ENCODE measurements at regions not wholly inside any gene's neighbourhood (a gene's known extent, or its start where the extent isn't known, plus 50 kb on each side); places are given as distances from the start of the nearest gene placed in this dataset.
"Not testable (repeated sequence)": the region's sequence is repeated elsewhere in the genome, so short reads cannot be mapped to it uniquely, and the experiment has no call there.

DNA sequence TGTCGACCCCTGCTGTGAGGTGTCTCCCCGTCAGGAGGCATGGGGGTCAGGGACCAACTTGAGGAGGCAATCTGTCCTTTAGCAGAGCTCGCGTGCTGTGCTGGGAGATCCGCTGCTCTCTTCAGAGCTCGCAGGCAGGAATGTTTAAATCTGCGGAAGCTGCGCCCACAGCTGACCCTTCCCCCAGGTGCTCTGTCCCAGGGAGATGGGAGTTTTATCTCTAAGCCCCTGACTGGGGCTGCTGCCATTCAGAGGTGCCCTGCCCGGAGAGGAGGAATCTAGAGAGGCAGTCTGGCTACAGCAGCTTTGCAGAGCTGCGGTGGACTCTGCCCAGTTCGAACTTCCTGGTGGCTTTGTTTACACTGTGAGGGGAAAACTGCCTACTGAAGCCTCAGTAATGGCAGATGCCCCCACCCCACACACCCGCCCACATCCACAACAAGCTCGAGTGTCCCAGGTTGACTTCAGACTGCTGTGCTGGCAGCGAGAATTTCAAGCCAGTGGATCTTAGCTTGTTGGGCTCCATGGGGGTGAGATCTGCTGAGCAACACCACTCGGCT, 133.1 kb downstream of the CENPC start:
- H3K9me3 ChIP-seq (ENCODE audit: control insufficient read depth, insufficient read depth, low read length); H3K27ac ChIP-seq (ENCODE audit: low read depth, low read length); DNase-seq (ENCODE audit: low read depth, low spot score); H3K27me3 ChIP-seq (ENCODE audit: control insufficient read depth, insufficient read depth, low read length); POLR2A ChIA-PET; H3K4me3 ChIP-seq (ENCODE audit: low read depth, low read length): not testable (repeated sequence)
- CTCF ChIA-PET, result interaction anchor here (0.6 to 0.7 kb wide), 2 partner anchors 19 to 23 kb away, joined by 3 to 4 read pairs; no protein-coding TSS in a partner anchor

DNA sequence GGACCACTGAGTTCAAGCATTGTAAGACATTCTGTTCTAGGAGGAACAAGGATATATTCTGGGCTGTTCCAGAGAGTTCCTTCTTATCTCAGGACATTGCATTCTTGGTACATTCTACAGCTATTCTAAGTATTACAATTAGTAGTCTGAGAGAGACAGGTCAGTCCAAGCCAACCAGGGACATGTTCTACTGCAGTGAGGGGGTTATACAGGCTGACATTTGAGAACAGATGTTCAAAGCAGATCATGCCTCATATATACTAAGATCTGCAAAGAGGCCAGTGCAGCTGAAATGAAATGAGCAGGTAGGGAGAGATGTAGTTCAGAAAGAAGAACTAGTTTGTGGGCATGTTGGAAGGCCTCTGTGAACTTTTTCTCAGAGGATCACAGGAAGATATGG, 142.0 kb downstream of the CENPC start:
- Histone ChIP-seq H3K4me3 (ENCODE audit: low read depth, low read length) (no peak overlapping the region), H3K9me3 (ENCODE audit: control insufficient read depth, insufficient read depth, low read length) (no peaks in the 10 kb centered on the region), H3K27me3 (ENCODE audit: control insufficient read depth, insufficient read depth, low read length) (no peaks in the 10 kb centered on the region), H3K27ac (ENCODE audit: low read depth, low read length) (no peak overlapping the region)
- ChIA-PET CTCF (interaction anchor here (1.8 kb wide), 1 partner anchor 10 kb away, joined by 9 read pairs; no protein-coding TSS in a partner anchor), POLR2A (no interaction called here)
- no peak for DNase-seq (ENCODE audit: low read depth, low spot score)
- TF ChIP-seq, protein P1, sequence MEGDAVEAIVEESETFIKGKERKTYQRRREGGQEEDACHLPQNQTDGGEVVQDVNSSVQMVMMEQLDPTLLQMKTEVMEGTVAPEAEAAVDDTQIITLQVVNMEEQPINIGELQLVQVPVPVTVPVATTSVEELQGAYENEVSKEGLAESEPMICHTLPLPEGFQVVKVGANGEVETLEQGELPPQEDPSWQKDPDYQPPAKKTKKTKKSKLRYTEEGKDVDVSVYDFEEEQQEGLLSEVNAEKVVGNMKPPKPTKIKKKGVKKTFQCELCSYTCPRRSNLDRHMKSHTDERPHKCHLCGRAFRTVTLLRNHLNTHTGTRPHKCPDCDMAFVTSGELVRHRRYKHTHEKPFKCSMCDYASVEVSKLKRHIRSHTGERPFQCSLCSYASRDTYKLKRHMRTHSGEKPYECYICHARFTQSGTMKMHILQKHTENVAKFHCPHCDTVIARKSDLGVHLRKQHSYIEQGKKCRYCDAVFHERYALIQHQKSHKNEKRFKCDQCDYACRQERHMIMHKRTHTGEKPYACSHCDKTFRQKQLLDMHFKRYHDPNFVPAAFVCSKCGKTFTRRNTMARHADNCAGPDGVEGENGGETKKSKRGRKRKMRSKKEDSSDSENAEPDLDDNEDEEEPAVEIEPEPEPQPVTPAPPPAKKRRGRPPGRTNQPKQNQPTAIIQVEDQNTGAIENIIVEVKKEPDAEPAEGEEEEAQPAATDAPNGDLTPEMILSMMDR (IDR thresholded peaks at IDR 0.05; ENCODE audit: low read depth, low read length), result no peak

DNA sequence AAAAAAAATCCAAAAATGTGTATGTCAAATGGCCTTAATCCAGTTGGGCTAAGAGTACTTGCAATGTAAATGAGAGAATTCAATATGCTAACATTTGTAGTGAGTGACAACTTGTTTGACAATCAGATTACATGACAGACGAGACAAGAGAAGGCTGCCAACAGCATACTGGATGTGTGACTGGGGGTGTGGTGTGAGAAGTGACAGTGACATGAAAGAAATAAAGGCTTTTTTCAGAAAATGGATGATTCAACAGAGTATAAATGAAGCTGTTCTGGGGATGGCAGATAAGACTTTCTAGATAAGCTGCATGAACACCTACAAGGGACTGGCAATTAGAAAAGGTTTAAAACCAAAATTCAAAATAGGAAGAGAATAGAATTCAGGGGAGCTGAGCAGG, 143.4 kb downstream of the CENPC start:
- H3K9me3 ChIP-seq (ENCODE audit: control insufficient read depth, insufficient read depth, low read length), result no peaks in the 10 kb centered on the region
- TF ChIP-seq, protein P1 (IDR thresholded peaks at IDR 0.05; ENCODE audit: low read depth, low read length), result no peak
- no peak overlapping the region for H3K4me3 ChIP-seq (ENCODE audit: low read depth, low read length)
- no peaks in the 10 kb centered on the region for H3K27me3 ChIP-seq (ENCODE audit: control insufficient read depth, insufficient read depth, low read length)
- ChIA-PET CTCF (interaction anchor here (1.8 kb wide), 1 partner anchor 8 kb away, joined by 9 read pairs; no protein-coding TSS in a partner anchor), POLR2A (no interaction called here)
- H3K27ac ChIP-seq (ENCODE audit: low read depth, low read length), result no peak overlapping the region
- no peak for DNase-seq (ENCODE audit: low read depth, low spot score)

DNA sequence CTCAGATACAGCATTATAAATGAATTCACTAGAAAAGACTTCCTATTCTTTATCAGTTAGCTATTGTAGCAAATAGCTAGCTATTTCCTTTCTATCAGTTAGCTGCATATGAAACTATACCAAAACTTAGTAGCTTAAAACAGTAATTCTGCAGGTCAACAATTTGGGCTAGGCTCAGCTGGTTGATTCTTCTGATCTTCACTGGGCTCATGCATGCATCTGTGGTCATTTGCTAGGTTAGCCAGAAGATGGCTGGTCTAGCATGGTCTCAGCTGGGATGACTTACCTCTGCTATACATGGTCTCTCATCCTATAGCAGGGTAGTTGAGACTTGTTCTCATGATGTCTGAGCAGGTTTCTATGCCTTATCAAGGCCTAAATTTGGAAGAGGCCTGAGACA, 147.4 kb downstream of the CENPC start:
- H3K27me3 ChIP-seq (ENCODE audit: control insufficient read depth, insufficient read depth, low read length), result no peaks in the 10 kb centered on the region
- CTCF ChIA-PET, result no interaction called here
- no peak overlapping the region for H3K4me3 ChIP-seq (ENCODE audit: low read depth, low read length)
- POLR2A ChIA-PET, result no interaction called here
- DNase-seq (ENCODE audit: low read depth, low spot score), result no peak
- no peak overlapping the region for H3K27ac ChIP-seq (ENCODE audit: low read depth, low read length)
- TF ChIP-seq, protein P1 (IDR thresholded peaks at IDR 0.05; ENCODE audit: low read depth, low read length), result no peak
- H3K9me3 ChIP-seq (ENCODE audit: control insufficient read depth, insufficient read depth, low read length), result no peaks in the 10 kb centered on the region

DNA sequence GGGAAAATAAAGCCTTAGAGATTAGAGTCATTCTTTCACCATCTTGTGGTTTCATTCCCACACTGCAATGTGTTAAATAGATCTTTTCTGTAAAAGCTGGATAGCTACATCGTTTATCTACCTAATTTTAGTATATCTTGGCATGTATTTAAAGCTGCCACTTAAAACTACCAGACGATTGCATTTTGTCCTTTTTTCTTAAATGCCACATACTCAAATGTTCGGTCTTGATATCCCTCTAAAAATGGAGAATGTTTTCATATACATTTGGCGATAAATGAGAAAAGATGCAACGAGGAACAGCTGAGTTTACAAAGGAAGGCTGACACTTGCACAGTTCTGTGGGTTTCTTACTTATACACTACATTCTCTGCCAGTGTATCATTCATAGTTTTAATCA, 148.3 kb downstream of the CENPC start:
- Histone ChIP-seq H3K27me3 (ENCODE audit: control insufficient read depth, insufficient read depth, low read length) (no peaks in the 10 kb centered on the region), H3K9me3 (ENCODE audit: control insufficient read depth, insufficient read depth, low read length) (no peaks in the 10 kb centered on the region), H3K4me3 (ENCODE audit: low read depth, low read length) (no peak overlapping the region), H3K27ac (ENCODE audit: low read depth, low read length) (no peak overlapping the region)
- CTCF ChIA-PET, result no interaction called here
- POLR2A ChIA-PET, result no interaction called here
- no peak for DNase-seq (ENCODE audit: low read depth, low spot score)
- TF ChIP-seq, protein P1 (IDR thresholded peaks at IDR 0.05; ENCODE audit: low read depth, low read length), result no peak

All from AG04450 (cell line).